MCF 10A (cell line): ENCODE measurements at regions not wholly inside any gene's neighbourhood (a gene's known extent, or its start where the extent isn't known, plus 50 kb on each side); places are given as distances from the start of the nearest gene placed in this dataset.

ENCODE experiments used
- BruUV-seq: library from RNA; stranded (reverse); fragments of 400-500 nt; replicated peaks from 2 replicates; lab custom pipeline; 2021; lab: Mats Ljungman, UMichigan
- CTCF ChIA-PET: fragments of 300-600 bp; sonication (Branson Sonifier 250); formaldehyde crosslinking; extraction: SDS; loops from one replicate; lab custom pipeline; 2021; ENCODE audit warnings: antibody characterized with exemption, inconsistent platforms; lab: Yijun Ruan, JAX
- POLR2A ChIA-PET: fragments of 300-600, 350-650 bp; sonication (Branson Sonifier 250); formaldehyde crosslinking; extraction: SDS; loops from one replicate; lab custom pipeline; 2020; ENCODE audit warnings: antibody characterized with exemption, inconsistent platforms; lab: Yijun Ruan, JAX
- DNase-seq: peaks from one replicate; pipeline ENCODE4 v3.0.0-alpha.2; 2018; ENCODE audit not compliant: unreplicated experiment
- H3K27ac Mint-ChIP-seq: one replicate; pipeline ENCODE4 v1.8.0; 2022; ENCODE audit warnings: mild to moderate bottlenecking, low read depth, mixed read lengths; ENCODE audit not compliant: unreplicated experiment
- H3K27me3 Mint-ChIP-seq: one replicate; pipeline ENCODE4 v1.8.0; 2022; ENCODE audit warnings: mixed read lengths; ENCODE audit not compliant: insufficient read depth, unreplicated experiment
- H3K36me3 Mint-ChIP-seq: one replicate; pipeline ENCODE4 v1.8.0; 2022; ENCODE audit warnings: mild to moderate bottlenecking, moderate library complexity, mixed read lengths; ENCODE audit not compliant: insufficient read depth, unreplicated experiment
- H3K4me1 Mint-ChIP-seq: one replicate; pipeline ENCODE4 v1.8.0; 2022; ENCODE audit warnings: mixed read lengths; ENCODE audit not compliant: insufficient read depth, unreplicated experiment
- H3K4me3 Mint-ChIP-seq: one replicate; pipeline ENCODE4 v1.8.0; 2022; ENCODE audit warnings: mild to moderate bottlenecking, moderate library complexity, mixed read lengths; ENCODE audit not compliant: unreplicated experiment
- H3K9me3 Mint-ChIP-seq: one replicate; pipeline ENCODE4 v1.8.0; 2022; ENCODE audit warnings: mixed read lengths; ENCODE audit not compliant: unreplicated experiment
- intact Hi-C: fragments of 100-400 bp; cut with micrococcal nuclease; formaldehyde crosslinking; loops from 2 replicates; pipeline ENCODE4 v1.14.1; 2022
- TF ChIP-seq, protein P1 (sequence below): fragments of 200-600 bp; IDR thresholded peaks from one replicate; pipeline ENCODE4 v1.8.0; 2022; ENCODE audit warnings: antibody characterized with exemption, mild to moderate bottlenecking; ENCODE audit not compliant: unreplicated experiment

DNA sequence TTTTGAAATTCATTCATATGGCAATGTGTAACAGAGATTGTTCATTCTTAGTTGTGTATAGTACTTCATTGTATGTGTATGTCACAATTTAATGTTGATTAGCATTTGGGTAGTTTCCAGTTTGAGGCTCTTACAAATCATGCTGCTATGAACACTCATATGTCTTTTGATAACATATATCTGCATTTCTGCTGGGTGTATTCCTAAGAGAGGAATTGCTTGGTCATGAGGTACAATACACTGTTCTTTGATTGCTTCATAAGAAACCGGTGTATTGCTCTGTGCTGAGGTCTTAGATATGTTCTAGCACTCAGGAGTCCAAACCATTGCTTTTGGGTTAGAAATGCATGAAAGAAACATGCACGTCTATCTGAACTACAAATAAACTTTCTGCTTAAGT, 492.9 kb upstream of the JAG1 start:
- Mint-ChIP-seq H3K27me3 (no peaks in the 10 kb centered on the region), H3K4me3 (no peak overlapping the region), H3K9me3 (no peaks in the 10 kb centered on the region), H3K36me3 (no peaks in the 10 kb centered on the region), H3K27ac (no peak overlapping the region), H3K4me1 (peaks cover 11% of the 10 kb centered on the region)
- TF ChIP-seq, protein P1, sequence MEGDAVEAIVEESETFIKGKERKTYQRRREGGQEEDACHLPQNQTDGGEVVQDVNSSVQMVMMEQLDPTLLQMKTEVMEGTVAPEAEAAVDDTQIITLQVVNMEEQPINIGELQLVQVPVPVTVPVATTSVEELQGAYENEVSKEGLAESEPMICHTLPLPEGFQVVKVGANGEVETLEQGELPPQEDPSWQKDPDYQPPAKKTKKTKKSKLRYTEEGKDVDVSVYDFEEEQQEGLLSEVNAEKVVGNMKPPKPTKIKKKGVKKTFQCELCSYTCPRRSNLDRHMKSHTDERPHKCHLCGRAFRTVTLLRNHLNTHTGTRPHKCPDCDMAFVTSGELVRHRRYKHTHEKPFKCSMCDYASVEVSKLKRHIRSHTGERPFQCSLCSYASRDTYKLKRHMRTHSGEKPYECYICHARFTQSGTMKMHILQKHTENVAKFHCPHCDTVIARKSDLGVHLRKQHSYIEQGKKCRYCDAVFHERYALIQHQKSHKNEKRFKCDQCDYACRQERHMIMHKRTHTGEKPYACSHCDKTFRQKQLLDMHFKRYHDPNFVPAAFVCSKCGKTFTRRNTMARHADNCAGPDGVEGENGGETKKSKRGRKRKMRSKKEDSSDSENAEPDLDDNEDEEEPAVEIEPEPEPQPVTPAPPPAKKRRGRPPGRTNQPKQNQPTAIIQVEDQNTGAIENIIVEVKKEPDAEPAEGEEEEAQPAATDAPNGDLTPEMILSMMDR = no peak
- POLR2A ChIA-PET = interaction anchor here (1.5 kb wide), 1 partner anchor 18 kb away, joined by 4 read pairs; no protein-coding TSS in a partner anchor
- no peak for DNase-seq
- intact Hi-C loops = no loop called here
- no TSS peak for BruUV-seq
- CTCF ChIA-PET = interaction anchor here (0.6 to 0.7 kb wide), 2 partner anchors 493 to 1794 kb away, joined by 3 read pairs; partner anchors contain the start of gene JAG1

DNA sequence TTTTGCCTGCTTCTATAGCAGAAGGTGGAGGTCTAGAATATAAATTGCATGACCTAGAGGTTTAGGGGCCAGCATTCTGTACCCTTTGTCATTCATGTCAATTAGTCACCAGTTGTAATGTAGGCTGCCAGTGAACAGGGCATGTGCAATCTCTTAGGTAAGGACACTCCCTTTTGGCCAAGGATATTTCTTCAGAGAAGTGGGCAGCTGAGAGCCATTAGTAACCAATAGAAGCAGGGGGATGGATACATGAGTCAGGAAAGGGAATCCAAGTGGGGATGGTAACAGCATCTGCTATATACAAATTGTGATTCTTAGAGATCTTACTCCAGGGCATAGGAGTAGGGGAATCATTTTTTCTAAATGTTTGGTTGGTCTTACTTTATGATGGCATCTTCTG, 494.2 kb upstream of the JAG1 start:
- Mint-ChIP-seq H3K4me1 (peaks cover 11% of the 10 kb centered on the region), H3K36me3 (no peaks in the 10 kb centered on the region), H3K27ac (no peak overlapping the region), H3K4me3 (no peak overlapping the region), H3K27me3 (no peaks in the 10 kb centered on the region), H3K9me3 (no peaks in the 10 kb centered on the region)
- BruUV-seq = no TSS peak
- intact Hi-C loops = no loop called here
- DNase-seq = peak; percentile 58
- TF ChIP-seq, protein P1 = no peak
- ChIA-PET CTCF (interaction anchor here (0.7 to 1.2 kb wide), 2 partner anchors 9 to 15 kb away, joined by 3 to 5 read pairs; no protein-coding TSS in a partner anchor), POLR2A (interaction anchor here (1.3 to 1.5 kb wide), 3 partner anchors 9 to 496 kb away, joined by 3 to 7 read pairs (median 4); no protein-coding TSS in a partner anchor)

DNA sequence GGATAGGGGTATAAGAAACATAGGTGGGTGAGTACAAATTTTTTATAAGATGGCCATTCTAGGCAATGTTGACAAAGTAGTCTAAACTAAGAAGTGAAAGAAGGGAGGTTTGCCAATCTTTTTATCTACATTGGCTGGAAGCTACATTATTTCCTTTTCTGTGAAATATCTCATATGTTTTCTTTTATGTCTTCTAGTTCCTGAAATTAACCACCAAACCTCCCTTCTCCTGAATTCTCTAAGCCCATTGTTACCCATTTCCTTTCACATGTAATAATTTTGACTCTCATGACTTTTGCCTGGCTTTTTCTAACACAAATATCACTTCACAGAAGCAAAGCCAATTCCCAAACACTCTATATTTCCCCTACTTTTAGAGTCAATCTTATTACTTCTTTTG, 496.2 kb upstream of the JAG1 start:
- ChIA-PET POLR2A (interaction anchor here (0.5 kb wide), 1 partner anchor 508 kb away, joined by 3 read pairs; no protein-coding TSS in a partner anchor), CTCF (no interaction called here)
- Mint-ChIP-seq H3K27me3 (no peaks in the 10 kb centered on the region), H3K36me3 (no peaks in the 10 kb centered on the region), H3K27ac (no peak overlapping the region), H3K4me1 (peaks cover 11% of the 10 kb centered on the region), H3K9me3 (no peaks in the 10 kb centered on the region), H3K4me3 (no peak overlapping the region)
- BruUV-seq = no TSS peak
- TF ChIP-seq, protein P1 = no peak
- DNase-seq = no peak
- intact Hi-C loops = loop anchor here (10.0 kb wide), 1 partner anchor 165 kb away; no protein-coding TSS in a partner anchor

DNA sequence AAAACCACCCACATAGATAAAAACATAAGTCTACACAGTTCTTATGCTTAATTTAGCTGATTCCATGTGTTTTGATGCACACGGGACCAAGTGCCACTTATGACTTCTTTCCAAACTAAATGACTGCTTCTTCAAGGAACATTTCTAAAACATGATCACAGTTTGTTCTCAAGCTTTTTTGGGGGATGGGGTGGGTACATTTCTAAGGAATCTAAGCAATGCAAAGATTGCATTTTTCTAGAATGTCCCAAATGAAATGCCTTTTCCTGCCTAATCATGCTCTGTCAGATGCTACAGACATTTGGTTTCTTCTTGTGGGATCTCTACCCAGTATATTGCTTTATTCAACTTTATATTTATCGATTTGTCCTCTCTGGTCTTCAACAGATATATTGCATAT, 496.8 kb upstream of the JAG1 start:
- Mint-ChIP-seq H3K27me3 (no peaks in the 10 kb centered on the region), H3K27ac (no peak overlapping the region), H3K4me1 (peaks cover 11% of the 10 kb centered on the region), H3K9me3 (no peaks in the 10 kb centered on the region), H3K36me3 (no peaks in the 10 kb centered on the region), H3K4me3 (no peak overlapping the region)
- TF ChIP-seq, protein P1 = no peak
- no TSS peak for BruUV-seq
- ChIA-PET CTCF (no interaction called here), POLR2A (interaction anchor here (0.5 to 0.8 kb wide), 2 partner anchors 26 to 509 kb away, joined by 3 to 4 read pairs; no protein-coding TSS in a partner anchor)
- DNase-seq = no peak
- intact Hi-C loops = loop anchor here (10.0 kb wide), 1 partner anchor 166 kb away; no protein-coding TSS in a partner anchor
